BJ (cell line): ENCODE measurements at regions not wholly inside any gene's neighbourhood (a gene's known extent, or its start where the extent isn't known, plus 50 kb on each side); places are given as distances from the start of the nearest gene placed in this dataset.

Experiments
- CTCF ChIA-PET: fragments of 350-600 bp; formaldehyde crosslinking; extraction: SDS; loops from one replicate; lab custom pipeline; 2021; ENCODE audit warnings: antibody characterized with exemption, inconsistent platforms; lab: Yijun Ruan, JAX
- POLR2A ChIA-PET: fragments of 300-600 bp; sonication (Branson Sonifier 250); formaldehyde crosslinking; extraction: SDS; loops from one replicate; lab custom pipeline; 2021; ENCODE audit warnings: antibody characterized with exemption; lab: Charles Lee
- DNase-seq: peaks from one replicate; pipeline ENCODE4 v3.0.0-alpha.2; 2011; ENCODE audit warnings: low read depth
- H3K27me3 ChIP-seq: 2 replicates; pipeline ENCODE4 v1.6.0; 2011; ENCODE audit warnings: low read length; ENCODE audit not compliant: control insufficient read depth, insufficient read depth
- H3K36me3 ChIP-seq: 2 replicates; pipeline ENCODE4 v1.5.1; 2011; ENCODE audit warnings: low read length; ENCODE audit not compliant: control insufficient read depth, insufficient read depth
- H3K4me3 ChIP-seq: 2 replicates; pipeline ENCODE4 v1.5.1; 2011; ENCODE audit warnings: low read depth, mild to moderate bottlenecking, control low read depth, low read length
- TF ChIP-seq, protein P1 (sequence below): IDR thresholded peaks from 2 replicates; pipeline ENCODE4 v1.5.1; 2011; ENCODE audit warnings: low read depth, mild to moderate bottlenecking, control low read depth, inconsistent platforms, low read length, moderate library complexity; ENCODE audit not compliant: insufficient read depth

DNA sequence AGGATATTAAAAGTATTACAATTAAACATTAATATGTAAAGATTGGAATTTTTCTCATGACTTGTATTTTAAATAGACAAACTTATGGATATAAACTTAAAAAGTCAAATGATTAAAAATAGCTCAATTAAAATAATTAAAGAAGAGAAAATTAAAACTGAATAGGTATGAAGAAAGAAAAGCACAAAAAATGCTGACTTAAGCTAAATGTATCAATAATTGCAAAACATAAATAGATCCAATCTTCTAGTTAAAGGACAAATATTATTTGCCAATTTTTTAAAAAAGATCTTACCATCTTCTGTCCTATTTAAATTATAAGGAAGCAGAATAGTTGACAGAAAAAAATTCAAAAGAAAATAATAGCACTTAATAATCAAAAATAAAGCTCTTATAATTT lies 646.3 kb upstream of the ANKRD30A start:
- no peak for DNase-seq
- Histone ChIP-seq H3K36me3 (no peaks in the 10 kb centered on the region), H3K4me3 (no peak overlapping the region), H3K27me3 (no peaks in the 10 kb centered on the region)
- ChIA-PET CTCF (no interaction called here), POLR2A (no interaction called here)
- TF ChIP-seq, protein P1, sequence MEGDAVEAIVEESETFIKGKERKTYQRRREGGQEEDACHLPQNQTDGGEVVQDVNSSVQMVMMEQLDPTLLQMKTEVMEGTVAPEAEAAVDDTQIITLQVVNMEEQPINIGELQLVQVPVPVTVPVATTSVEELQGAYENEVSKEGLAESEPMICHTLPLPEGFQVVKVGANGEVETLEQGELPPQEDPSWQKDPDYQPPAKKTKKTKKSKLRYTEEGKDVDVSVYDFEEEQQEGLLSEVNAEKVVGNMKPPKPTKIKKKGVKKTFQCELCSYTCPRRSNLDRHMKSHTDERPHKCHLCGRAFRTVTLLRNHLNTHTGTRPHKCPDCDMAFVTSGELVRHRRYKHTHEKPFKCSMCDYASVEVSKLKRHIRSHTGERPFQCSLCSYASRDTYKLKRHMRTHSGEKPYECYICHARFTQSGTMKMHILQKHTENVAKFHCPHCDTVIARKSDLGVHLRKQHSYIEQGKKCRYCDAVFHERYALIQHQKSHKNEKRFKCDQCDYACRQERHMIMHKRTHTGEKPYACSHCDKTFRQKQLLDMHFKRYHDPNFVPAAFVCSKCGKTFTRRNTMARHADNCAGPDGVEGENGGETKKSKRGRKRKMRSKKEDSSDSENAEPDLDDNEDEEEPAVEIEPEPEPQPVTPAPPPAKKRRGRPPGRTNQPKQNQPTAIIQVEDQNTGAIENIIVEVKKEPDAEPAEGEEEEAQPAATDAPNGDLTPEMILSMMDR = no peak

DNA sequence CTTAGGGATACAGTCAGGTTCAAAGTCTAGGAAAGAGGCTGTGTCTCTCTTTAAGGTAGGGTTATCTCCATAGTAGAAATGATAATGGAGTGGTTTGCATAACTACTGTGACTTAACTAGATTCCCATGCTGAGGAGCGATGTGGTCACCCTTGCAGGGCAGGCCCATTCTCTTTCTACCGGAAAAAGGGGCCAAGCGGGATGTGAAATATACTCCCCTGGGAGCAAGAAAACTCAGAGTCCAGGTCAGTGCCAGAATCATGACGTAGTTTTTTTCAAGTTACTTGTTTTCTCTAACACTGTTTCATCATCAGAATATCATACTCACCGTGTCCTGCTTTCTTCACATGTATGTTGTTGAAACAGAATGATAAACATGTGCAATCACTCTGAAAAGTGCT lies 649.0 kb upstream of the ANKRD30A start:
- POLR2A ChIA-PET = no interaction called here
- CTCF ChIA-PET = no interaction called here
- TF ChIP-seq, protein P1 = no peak
- DNase-seq = no peak
- Histone ChIP-seq H3K27me3 (no peaks in the 10 kb centered on the region), H3K4me3 (no peak overlapping the region), H3K36me3 (no peaks in the 10 kb centered on the region)

DNA sequence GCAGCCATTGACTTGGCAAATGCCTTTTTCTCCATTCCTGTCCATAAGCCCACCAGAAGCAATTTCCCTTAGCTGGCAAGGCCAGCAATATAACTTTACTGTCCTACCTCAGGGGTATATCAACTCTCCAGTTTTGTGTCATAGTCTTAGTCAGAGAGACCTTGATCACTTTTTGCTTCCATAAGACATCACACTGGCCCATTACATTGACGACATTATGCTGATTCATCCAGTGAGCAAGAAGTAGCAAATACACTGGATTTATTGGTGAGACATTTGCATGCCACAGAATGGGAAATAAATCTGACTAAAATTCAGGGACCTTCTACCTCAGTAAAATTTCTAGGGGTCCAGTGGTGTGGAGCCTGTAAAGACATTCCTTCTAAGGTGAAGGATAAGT lies 649.7 kb upstream of the ANKRD30A start:
- no peaks in the 10 kb centered on the region for H3K36me3 ChIP-seq
- TF ChIP-seq, protein P1 = no peak
- H3K27me3 ChIP-seq = no peaks in the 10 kb centered on the region
- ChIA-PET POLR2A (no interaction called here), CTCF (no interaction called here)
- no peak overlapping the region for H3K4me3 ChIP-seq
- no peak for DNase-seq

DNA sequence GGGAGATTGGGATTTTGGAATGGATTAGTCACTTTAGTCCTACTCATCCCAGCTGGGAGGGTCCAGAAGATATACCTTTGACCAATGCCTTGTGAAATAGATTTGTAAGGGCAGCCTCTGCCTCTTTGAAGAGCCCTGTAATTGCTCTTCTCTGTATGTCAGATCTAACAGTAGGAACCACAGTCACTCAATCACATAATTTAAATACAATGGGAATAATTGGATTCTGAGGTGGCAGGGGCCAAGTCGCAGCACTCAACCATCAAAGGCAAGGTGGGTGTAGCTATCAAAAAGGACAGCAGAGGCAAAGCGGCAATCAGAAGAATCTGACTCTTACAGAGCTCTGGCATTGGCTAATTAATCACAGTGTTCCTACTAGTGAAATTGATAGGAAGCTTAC lies 650.9 kb upstream of the ANKRD30A start:
- H3K4me3 ChIP-seq = no peak overlapping the region
- TF ChIP-seq, protein P1 = no peak
- ChIA-PET CTCF (no interaction called here), POLR2A (no interaction called here)
- no peaks in the 10 kb centered on the region for H3K36me3 ChIP-seq
- no peaks in the 10 kb centered on the region for H3K27me3 ChIP-seq
- DNase-seq = no peak

DNA sequence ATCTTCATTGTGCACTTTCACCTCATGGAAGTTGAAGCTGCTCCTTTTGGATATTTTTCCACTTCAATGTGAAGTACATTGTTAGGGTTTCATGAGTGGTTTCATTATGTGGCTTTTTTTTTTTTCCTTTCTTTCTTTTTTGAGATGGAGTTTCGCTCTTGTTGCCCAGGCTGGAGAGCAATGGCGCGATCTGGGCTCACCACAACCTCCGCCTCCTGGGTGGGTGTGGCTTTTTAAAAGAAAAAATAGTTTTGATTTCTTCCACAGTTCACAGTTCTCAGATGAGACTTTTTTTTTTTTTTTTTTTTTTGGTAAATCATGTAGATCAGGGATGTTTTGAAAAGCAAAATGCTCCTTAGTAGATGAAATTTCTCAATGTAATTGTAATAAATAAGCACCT lies 652.3 kb upstream of the ANKRD30A start:
- Histone ChIP-seq H3K4me3 (no peak overlapping the region), H3K36me3 (no peaks in the 10 kb centered on the region), H3K27me3 (no peaks in the 10 kb centered on the region)
- ChIA-PET CTCF (interaction anchor here (0.7 kb wide), 1 partner anchor 38 kb away, joined by 3 read pairs; no protein-coding TSS in a partner anchor), POLR2A (no interaction called here)
- TF ChIP-seq, protein P1 = no peak
- no peak for DNase-seq
